SK-N-SH treated with all-trans-retinoic acid at 6 μM for 48 hours (cell line): ENCODE measurements at regions not wholly inside any gene's neighbourhood (a gene's known extent, or its start where the extent isn't known, plus 50 kb on each side); places are given as distances from the start of the nearest gene placed in this dataset.

ENCODE experiments used
- ARNTL ChIP-seq: fragments of 450-650 bp; formaldehyde crosslinking; IDR thresholded peaks from 2 replicates; pipeline ENCODE4 v1.5.0; 2020; ENCODE audit warnings: low read depth, mild to moderate bottlenecking, moderate library complexity, borderline replicate concordance
- ISL1 ChIP-seq: fragments of 250-450 bp; sonication (Bioruptor Pico); IDR thresholded peaks from 2 replicates; pipeline ENCODE4 v2.1.2; 2022; ENCODE audit warnings: mild to moderate bottlenecking, moderate library complexity
- PATZ1 ChIP-seq: fragments of 250-450 bp; sonication (Bioruptor Pico); IDR thresholded peaks from 2 replicates; pipeline ENCODE4 v1.8.0; 2020; ENCODE audit warnings: mild to moderate bottlenecking, moderate library complexity, borderline replicate concordance
- POU6F1 ChIP-seq: fragments of 250-450 bp; sonication (Bioruptor Pico); IDR thresholded peaks from 2 replicates; pipeline ENCODE4 v1.8.0; 2021; ENCODE audit warnings: low read depth, mild to moderate bottlenecking, moderate library complexity, borderline replicate concordance
- TOX ChIP-seq: fragments of 250-450 bp; sonication (Bioruptor Pico); IDR thresholded peaks from 2 replicates; pipeline ENCODE4 v1.8.0; 2021; ENCODE audit warnings: mild to moderate bottlenecking, moderate library complexity, borderline replicate concordance
- TSHZ2 ChIP-seq: fragments of 250-450 bp; sonication (Bioruptor Pico); IDR thresholded peaks from 2 replicates; pipeline ENCODE4 v1.5.0; 2020; ENCODE audit warnings: mild to moderate bottlenecking, moderate library complexity
- ZC3H10 ChIP-seq: fragments of 250-450 bp; sonication (Bioruptor Pico); IDR thresholded peaks from 2 replicates; pipeline ENCODE4 v1.5.1; 2021; ENCODE audit warnings: mild to moderate bottlenecking, moderate library complexity

GRCh38 chr15:62940093-62940754, 102.3 kb upstream of the TPM1 start:
- no peak for TF ChIP-seq PATZ1 (CRISPR knock-in tag)
- no peak for TF ChIP-seq ISL1 (CRISPR knock-in tag)
- TF ChIP-seq TSHZ2 (CRISPR knock-in tag): no peak
- no peak for TF ChIP-seq POU6F1
- no peak for TF ChIP-seq ARNTL
- TF ChIP-seq ZC3H10 (CRISPR knock-in tag): no peak
- no peak for TF ChIP-seq TOX
